ENCODE measurements at regions not wholly inside any gene's neighbourhood (a gene's known extent, or its start where the extent isn't known, plus 50 kb on each side); places are given as distances from the start of the nearest gene placed in this dataset.

DNA sequence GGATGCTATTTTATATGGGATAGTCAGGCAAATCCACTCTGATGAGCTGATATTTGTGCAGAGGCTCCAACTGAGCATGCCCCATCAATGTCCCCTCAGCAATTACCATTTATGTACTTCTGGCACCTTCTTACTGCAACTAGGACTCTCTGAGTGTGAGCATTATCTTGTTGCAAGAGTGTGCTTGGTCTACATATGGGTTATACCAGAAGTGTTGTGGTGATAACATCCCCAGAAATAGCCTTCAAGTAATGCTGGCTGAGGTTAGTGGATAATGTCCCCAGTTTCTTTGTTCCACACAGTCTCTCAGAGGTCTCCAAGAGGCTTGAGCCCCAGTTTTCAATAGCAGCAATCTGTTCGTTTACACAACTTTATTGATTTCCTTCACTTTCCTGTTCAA is 408.6 kb downstream of the JRKL start:
- TF ChIP-seq, protein P1, sequence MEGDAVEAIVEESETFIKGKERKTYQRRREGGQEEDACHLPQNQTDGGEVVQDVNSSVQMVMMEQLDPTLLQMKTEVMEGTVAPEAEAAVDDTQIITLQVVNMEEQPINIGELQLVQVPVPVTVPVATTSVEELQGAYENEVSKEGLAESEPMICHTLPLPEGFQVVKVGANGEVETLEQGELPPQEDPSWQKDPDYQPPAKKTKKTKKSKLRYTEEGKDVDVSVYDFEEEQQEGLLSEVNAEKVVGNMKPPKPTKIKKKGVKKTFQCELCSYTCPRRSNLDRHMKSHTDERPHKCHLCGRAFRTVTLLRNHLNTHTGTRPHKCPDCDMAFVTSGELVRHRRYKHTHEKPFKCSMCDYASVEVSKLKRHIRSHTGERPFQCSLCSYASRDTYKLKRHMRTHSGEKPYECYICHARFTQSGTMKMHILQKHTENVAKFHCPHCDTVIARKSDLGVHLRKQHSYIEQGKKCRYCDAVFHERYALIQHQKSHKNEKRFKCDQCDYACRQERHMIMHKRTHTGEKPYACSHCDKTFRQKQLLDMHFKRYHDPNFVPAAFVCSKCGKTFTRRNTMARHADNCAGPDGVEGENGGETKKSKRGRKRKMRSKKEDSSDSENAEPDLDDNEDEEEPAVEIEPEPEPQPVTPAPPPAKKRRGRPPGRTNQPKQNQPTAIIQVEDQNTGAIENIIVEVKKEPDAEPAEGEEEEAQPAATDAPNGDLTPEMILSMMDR (IDR thresholded peaks at IDR 0.05; ENCODE audit: low read depth, low read length, poor library complexity, severe bottlenecking): no peak
- no peak for TF ChIP-seq EZH2phosphoT487 (IDR thresholded peaks at IDR 0.05; ENCODE audit: borderline replicate concordance, low read length)
